Ammon's horn (tissue), 1 donor: ENCODE measurements at regions not wholly inside any gene's neighbourhood (a gene's known extent, or its start where the extent isn't known, plus 50 kb on each side); places are given as distances from the start of the nearest gene placed in this dataset.

Experiments used
- DNase-seq: peaks from one replicate; pipeline ENCODE4 v3.0.0-alpha.2; 2016; ENCODE audit warnings: low spot score

- DNase-seq: no peak
These were observed 680.1 kb downstream of the DIAPH3 start for GRCh38 chr13:59483501-59484145.

GRCh38 chr13:59487883-59488282 lies 675.8 kb downstream of the DIAPH3 start:
- DNase-seq: no peak

DNA sequence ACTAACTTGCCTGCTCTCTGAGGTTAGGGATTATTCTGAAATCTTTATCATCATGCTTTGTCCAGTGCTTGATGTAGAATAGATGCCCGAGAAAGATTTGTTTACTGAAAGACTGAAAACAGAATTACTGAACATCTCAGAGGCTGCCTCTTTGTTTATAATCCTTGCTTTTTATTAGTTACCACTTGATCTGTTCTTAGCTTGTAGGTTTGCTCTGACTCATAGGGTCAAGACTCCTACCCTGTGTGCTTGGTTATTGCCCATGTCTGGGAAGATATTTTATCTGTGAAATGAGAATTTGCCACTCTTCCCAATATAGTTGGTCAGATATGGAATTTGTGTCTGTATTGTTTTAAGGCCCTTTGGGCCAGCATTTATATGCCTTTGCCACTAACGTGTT lies 675.3 kb downstream of the DIAPH3 start:
- no peak for DNase-seq

GRCh38 chr13:59490651-59491050 lies 673.1 kb downstream of the DIAPH3 start:
- no peak for DNase-seq

GRCh38 chr13:59492030-59492636 lies 671.6 kb downstream of the DIAPH3 start:
- DNase-seq: no peak

DNA sequence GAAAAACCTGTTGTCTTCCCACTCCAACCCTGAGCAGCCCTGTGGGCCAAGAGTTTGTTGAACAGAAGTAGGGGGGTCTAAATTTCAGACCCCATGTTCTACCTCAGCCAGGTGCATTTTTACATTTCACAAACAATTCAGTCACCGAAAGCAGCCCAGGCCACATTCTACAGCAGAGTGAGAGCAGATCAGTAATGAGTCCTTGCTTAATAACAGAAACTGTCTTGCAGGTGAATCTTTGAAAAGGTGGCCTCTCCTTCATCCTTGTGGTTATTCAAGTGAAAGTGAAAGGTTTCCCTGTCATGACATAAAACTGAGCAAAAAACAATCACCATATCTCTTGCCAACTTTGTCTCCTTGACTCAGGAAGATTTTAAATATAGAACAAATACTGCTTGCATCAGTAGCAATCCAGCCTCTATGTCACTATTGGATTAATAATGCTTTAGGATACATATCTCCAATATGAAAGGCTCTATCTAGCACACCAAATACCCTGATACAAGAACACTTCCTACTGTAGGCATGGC lies 670.2 kb downstream of the DIAPH3 start:
- DNase-seq: no peak

- no peak for DNase-seq
These were observed 669.6 kb downstream of the DIAPH3 start for GRCh38 chr13:59494151-59494550.

DNA sequence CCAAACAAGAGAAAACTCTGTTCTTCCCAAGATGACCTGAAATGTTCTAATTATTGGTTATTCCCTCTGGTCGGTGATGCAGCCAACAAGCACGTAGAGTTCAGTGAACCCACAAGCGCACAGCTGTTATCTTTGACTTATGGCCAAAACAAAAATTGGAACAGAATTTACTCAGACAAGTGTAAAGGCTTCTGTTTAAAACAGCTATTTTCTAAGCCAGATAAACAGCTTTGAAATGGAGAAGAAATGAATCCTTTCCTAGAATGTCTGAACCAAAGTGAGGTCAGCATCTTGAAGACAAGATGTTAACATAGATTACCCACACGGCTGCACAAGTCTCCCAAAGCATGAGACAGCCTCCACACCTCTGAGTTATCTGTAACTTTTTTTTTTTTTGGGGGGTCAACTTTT lies 669.2 kb downstream of the DIAPH3 start:
- peak; percentile 15 for DNase-seq

DNA sequence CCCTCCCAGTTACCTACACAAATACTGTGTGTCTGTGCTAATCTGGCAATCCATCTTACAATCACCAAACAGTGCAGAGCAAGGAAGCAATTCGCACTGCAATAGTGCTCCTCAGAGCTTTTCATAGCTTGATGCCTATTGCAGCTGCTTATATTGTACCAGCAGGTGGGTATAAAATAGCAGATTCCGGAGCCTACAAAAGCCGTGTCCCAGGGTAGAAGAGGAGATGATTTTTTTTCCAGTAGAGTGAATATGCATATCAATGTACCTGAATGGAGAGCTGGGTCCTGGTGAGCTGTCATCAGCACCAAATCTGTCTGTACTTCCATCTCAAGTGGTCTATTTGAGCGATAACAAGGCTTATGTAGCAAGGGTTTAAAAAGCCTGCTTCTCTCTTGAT lies 668.4 kb downstream of the DIAPH3 start:
- DNase-seq: no peak

DNA sequence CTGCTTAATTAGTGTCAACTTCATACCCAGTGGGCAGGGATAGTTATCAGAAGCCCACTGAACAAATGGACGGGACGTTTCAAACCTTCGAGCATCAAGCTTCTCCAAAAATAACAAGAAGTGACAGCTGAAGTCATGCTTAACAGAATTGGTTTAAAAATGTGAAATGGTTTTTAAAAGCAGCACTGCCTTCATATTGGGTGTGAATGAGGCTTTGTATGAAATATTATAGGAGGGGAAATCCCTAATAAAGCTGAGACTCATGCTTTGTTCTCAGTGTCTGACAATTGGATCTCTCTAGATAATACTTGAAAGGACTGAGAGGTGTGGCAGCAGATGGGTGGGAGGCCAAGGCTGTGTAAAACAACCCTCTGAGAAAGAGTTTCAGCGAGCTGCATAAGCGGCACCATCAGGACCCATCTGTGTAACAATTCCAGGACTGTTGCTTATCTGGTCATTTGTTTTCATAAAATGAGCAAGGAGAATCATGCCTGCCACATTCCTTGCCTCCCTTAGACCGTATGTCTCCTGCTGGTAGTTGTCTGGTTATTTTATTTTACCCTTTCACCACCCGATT lies 667.7 kb downstream of the DIAPH3 start:
- no peak for DNase-seq

DNA sequence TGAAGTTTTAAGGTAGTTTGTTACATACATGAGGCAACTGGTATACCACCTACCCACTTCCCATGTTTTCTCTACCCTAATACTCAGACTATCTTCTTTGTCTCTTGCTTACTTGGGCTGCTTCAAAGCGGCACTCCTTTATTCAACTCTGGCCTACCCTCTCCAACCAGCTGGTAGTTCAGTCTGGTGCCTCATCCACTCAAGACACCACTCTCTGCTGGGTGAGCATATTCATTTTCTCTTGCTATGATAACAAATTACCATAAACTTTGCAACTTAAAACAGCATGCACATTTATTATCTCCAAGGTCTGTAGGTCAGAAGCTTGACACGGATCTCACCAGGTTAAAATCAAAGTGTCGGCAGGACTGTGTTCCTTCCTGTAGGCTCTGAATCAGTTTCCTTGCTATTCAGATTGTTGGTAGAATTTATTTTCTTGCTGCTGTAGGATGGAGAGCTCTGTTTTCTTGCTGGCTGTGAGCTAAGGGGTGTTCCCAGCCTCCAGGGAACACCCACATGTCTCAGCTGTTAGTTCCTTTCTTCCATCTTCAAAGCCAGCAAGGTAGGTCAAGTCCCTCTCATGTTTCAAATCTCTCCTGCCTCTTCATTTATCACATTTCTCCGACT lies 666.0 kb downstream of the DIAPH3 start:
- DNase-seq: no peak

GRCh38 chr13:59501004-59501403 lies 662.7 kb downstream of the DIAPH3 start:
- DNase-seq: no peak

- no peak for DNase-seq
These were observed 659.3 kb downstream of the DIAPH3 start for GRCh38 chr13:59504407-59504806.

- DNase-seq: no peak
These were observed 653.3 kb downstream of the DIAPH3 start for GRCh38 chr13:59510386-59510785.

DNA sequence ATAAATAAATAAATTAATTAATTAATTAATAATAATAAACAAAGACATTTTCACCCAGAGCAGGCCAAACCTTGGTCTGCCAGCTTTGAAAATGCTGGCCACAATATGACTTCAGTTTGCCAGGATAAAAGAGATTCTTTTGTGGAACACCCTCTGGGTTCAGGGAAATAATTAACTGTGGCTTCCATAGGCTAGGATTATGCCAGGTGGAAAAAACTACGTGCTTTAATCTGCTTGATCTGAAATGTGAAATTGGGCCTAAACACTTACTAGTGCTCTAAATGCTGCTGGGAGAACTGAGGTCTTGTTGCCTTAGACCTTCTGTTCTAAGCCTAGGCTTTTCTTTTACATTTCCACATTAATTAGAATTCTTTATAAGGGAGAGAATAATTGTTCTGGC lies 650.0 kb downstream of the DIAPH3 start:
- DNase-seq: no peak

DNA sequence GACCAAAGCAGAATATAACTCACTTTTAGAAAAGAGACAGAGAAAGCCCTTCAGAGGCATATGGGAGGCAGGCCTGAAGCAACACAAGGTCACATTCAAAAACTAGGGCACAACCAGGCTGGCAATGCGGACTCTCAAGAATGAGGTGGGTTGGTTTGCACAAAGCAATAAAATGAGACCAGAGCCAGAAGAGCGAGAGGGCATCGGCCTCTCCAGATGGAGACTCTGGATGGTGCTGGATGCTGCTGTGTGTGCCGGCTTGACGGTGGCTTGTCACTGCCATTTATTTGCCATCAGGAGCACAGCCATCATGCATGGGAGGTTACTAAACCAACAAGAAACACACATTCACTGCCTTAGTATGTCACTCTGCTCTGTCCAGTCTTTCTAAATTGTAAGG lies 649.4 kb downstream of the DIAPH3 start:
- DNase-seq: no peak

DNA sequence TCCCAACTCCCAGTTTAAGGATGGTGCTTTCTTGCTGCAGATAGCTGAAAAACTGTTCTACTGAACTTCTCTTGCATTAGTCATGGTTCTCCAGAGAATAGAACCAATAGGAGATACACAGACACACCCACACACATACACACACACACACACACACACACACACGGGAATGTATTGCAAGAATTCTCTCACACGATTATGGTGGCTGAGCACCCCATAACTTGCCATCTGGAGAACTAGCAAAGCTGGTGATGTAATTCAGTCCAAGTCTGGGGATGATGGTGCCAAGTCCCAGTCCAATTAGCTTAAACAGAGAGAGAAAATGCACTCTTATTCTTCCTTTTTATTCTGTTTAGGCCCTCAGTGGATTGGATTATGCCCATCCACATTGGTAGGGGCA lies 643.9 kb downstream of the DIAPH3 start:
- DNase-seq: no peak

- no peak for DNase-seq
These were observed 642.2 kb downstream of the DIAPH3 start for GRCh38 chr13:59521549-59521948.

DNA sequence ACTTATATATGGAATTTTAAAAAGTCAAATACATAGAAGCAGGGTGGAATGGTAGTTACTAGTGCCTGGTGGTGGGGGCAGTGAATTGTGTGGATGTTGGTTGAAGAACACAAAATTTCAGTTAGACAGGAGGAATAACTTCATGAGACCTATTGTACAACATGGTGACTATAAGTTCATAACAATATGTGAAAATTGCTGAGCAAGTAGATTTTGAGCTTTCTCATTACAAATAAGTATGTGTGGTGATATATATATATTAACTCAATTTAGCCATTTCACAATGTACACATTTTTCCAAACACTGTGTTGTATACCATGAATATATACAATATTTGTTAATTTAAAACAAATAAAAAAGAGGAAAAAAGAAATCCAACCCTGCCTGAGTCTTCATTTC lies 641.1 kb downstream of the DIAPH3 start:
- no peak for DNase-seq

DNA sequence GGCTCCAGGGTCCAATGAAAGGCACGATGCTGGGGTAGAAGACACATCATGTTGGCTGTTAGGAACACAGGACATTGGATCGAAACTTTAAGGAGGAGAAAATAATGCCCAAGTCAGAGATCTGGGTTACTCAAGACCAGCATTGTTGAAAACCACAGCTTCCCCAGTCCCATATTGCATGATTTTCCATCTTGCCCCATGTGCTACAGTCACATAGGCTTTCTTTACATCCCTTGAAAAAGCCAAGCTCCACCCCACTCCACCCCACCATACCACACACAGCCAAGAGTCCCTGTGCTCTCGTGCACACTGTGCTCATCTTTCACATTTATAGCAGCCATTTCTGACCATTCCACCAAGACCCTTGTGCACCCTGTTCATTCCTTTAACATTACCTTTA lies 636.2 kb downstream of the DIAPH3 start:
- DNase-seq: no peak

DNA sequence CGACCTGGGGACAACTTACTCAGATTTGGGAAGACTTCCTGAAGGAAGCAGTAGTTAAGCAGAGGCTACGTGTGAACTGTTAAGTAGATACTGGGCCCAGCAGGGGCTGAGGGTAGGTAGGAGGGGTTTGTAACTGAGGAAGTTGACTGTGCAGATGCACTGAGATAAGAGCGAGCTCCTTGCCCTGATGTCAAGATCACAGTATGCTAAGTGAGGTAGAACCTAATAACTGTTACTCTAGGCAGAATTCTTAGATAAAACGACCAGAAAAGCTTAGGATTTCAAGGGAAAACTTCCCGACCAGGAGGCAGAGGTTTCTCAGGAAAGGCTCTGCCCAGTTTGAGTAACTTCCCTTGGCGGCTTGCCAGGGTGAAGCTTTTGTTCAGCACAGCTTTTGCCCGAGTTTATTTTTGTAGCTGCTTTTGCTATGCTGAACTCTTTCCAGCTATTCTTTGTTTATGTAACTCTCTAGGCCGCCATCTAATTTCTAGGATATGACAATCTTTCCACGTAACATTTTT lies 632.1 kb downstream of the DIAPH3 start:
- DNase-seq: peak; percentile 79

- no peak for DNase-seq
These were observed 631.3 kb downstream of the DIAPH3 start for GRCh38 chr13:59532405-59532804.
